ENCODE measurements at regions not wholly inside any gene's neighbourhood (a gene's known extent, or its start where the extent isn't known, plus 50 kb on each side); places are given as distances from the start of the nearest gene placed in this dataset.

GRCh38 chr4:178812866-178813265, 1370.6 kb upstream of the AGA start (continued):
- TF ChIP-seq BRF2 (CRISPR knock-in tag; IDR thresholded peaks at IDR 0.05) (no peak), ZFAT (CRISPR knock-in tag; conservative IDR thresholded peaks at IDR 0.05) (no peak), ZNF484 (CRISPR knock-in tag; IDR thresholded peaks at IDR 0.05; ENCODE audit: borderline replicate concordance, low read depth) (no peak), NCOR1 (IDR thresholded peaks at IDR 0.05; ENCODE audit: borderline replicate concordance, low read length) (no peak), GPN1 (CRISPR knock-in tag; IDR thresholded peaks at IDR 0.05; ENCODE audit: borderline replicate concordance) (no peak), MEIS2 (CRISPR knock-in tag; IDR thresholded peaks at IDR 0.05) (no peak), NR2C2 (CRISPR knock-in tag; IDR thresholded peaks at IDR 0.05; ENCODE audit: borderline replicate concordance) (no peak), HMGA1 (CRISPR knock-in tag; conservative IDR thresholded peaks at IDR 0.05) (no peak), ZNF772 (CRISPR knock-in tag; IDR thresholded peaks at IDR 0.05) (no peak), FOXP4 (CRISPR knock-in tag; IDR thresholded peaks at IDR 0.05) (no peak)

GRCh38 chr4:178814908-178815307, 1372.7 kb upstream of the AGA start:
- FAIRE-seq (no peak), DNase-seq (ENCODE audit: low spot score) (no peak), ATAC-seq (no peak)
- Histone ChIP-seq H3K27me3 (ENCODE audit: control insufficient read depth in 1 of 2, insufficient read depth in 2 of 2, low read length in 2 of 2) (no peaks in the 10 kb centered on the region; a peak in 1 of 5 replicates), H3K9me3 (ENCODE audit: low read length) (peaks cover 8% of the 10 kb centered on the region; the same call in 1 of the 2 replicates), H3K4me3 (replicated peaks in 1 of 3; ENCODE audit: insufficient read depth in 1 of 3, low read depth in 2 of 3, low read length in 3 of 3) (no peak overlapping the region), H3K36me3 (replicated peaks in 1 of 2; ENCODE audit: control insufficient read depth in 1 of 2, insufficient read depth in 2 of 2, low read length in 2 of 2) (no peaks in the 10 kb centered on the region), H3K9ac (ENCODE audit: insufficient read depth, low read depth, low read length) (no peak overlapping the region), H3K79me2 (ENCODE audit: insufficient read depth, low read length) (no peaks in the 10 kb centered on the region), H3K27ac (ENCODE audit: extremely low read length, insufficient read depth, low read length) (no peak overlapping the region), H2AFZ (ENCODE audit: low read length) (no peak overlapping the region), H4K20me1 (ENCODE audit: insufficient read depth, low read length) (no peaks in the 10 kb centered on the region), H3K4me2 (ENCODE audit: low read depth, low read length) (no peak overlapping the region), H3K4me1 (ENCODE audit: insufficient read depth, low read length) (no peaks in the 10 kb centered on the region)
- TF ChIP-seq CBFB (CRISPR knock-in tag; IDR thresholded peaks at IDR 0.05) (no peak), ZNF101 (CRISPR knock-in tag; IDR thresholded peaks at IDR 0.05; ENCODE audit: borderline replicate concordance, low read depth) (no peak), HDAC6 (IDR thresholded peaks at IDR 0.05; ENCODE audit: low read depth, low read length) (no peak), ZNF792 (CRISPR knock-in tag; IDR thresholded peaks at IDR 0.05) (no peak), REST (IDR thresholded peaks at IDR 0.05; ENCODE audit: borderline replicate concordance in 1 of 2, low read depth in 1 of 2, low read length in 2 of 2) (no peak)
- ChIA-PET POLR2A (no interaction called here), CTCF (ENCODE audit: low intra/inter-chr PET ratio, low total read pairs) (no interaction called here)
- WGBS (ENCODE audit: low lambda C conversion rate) = 0% methylated on average over 2 of the region's 2 CpGs
- in situ Hi-C loops (cut with HindIII; ENCODE audit: extremely low pct_ligation_motif_present, low pct_unique_long_range_greater_than_20kb) (no loop called here), intact Hi-C loops (cut with micrococcal nuclease; ENCODE audit: unreplicated experiment) (no loop called here)
- BruUV-seq (replicated peaks) = no TSS peak

Data from HepG2 (cell line).